ENCODE measurements at regions not wholly inside any gene's neighbourhood (a gene's known extent, or its start where the extent isn't known, plus 50 kb on each side); places are given as distances from the start of the nearest gene placed in this dataset.

- TF ChIP-seq, protein P1, sequence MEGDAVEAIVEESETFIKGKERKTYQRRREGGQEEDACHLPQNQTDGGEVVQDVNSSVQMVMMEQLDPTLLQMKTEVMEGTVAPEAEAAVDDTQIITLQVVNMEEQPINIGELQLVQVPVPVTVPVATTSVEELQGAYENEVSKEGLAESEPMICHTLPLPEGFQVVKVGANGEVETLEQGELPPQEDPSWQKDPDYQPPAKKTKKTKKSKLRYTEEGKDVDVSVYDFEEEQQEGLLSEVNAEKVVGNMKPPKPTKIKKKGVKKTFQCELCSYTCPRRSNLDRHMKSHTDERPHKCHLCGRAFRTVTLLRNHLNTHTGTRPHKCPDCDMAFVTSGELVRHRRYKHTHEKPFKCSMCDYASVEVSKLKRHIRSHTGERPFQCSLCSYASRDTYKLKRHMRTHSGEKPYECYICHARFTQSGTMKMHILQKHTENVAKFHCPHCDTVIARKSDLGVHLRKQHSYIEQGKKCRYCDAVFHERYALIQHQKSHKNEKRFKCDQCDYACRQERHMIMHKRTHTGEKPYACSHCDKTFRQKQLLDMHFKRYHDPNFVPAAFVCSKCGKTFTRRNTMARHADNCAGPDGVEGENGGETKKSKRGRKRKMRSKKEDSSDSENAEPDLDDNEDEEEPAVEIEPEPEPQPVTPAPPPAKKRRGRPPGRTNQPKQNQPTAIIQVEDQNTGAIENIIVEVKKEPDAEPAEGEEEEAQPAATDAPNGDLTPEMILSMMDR (IDR thresholded peaks at IDR 0.05; ENCODE audit: poor library complexity), result no peak
- no peak for TF ChIP-seq EZH2 (IDR thresholded peaks at IDR 0.05; ENCODE audit: borderline replicate concordance)
Observed at GRCh38 chr12:91422811-91423692, 240.4 kb upstream of the DCN start.

Measured in hepatocyte (in vitro differentiated cells).